ENCODE measurements at regions not wholly inside any gene's neighbourhood (a gene's known extent, or its start where the extent isn't known, plus 50 kb on each side); places are given as distances from the start of the nearest gene placed in this dataset.

DNA sequence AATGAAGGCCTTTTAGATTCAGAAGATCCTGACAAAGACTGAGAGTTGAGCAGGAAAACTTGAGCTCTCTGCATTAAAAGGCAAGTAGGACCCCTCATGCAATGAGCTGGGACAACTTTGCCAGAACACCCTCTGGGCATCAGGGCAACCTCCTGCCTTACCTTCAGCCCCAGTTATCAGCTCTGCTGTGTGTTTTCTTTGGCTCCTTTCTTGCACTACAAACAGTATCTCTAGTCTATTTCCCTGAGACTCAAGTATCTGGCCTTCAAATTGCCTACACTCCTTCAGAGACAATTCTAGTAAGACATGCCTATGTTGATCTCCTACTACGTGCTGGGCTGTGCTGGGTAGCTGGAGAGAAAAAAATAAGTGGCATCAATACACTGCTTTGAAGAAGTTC, 192.2 kb downstream of the MID1IP1 start:
- TF ChIP-seq, protein P1, sequence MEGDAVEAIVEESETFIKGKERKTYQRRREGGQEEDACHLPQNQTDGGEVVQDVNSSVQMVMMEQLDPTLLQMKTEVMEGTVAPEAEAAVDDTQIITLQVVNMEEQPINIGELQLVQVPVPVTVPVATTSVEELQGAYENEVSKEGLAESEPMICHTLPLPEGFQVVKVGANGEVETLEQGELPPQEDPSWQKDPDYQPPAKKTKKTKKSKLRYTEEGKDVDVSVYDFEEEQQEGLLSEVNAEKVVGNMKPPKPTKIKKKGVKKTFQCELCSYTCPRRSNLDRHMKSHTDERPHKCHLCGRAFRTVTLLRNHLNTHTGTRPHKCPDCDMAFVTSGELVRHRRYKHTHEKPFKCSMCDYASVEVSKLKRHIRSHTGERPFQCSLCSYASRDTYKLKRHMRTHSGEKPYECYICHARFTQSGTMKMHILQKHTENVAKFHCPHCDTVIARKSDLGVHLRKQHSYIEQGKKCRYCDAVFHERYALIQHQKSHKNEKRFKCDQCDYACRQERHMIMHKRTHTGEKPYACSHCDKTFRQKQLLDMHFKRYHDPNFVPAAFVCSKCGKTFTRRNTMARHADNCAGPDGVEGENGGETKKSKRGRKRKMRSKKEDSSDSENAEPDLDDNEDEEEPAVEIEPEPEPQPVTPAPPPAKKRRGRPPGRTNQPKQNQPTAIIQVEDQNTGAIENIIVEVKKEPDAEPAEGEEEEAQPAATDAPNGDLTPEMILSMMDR (IDR thresholded peaks at IDR 0.05) = no peak
- no peak for TF ChIP-seq POLR2A (IDR thresholded peaks at IDR 0.05)

Measured in body of pancreas (tissue), 4 donors.